A673 (cell line): ENCODE measurements at regions not wholly inside any gene's neighbourhood (a gene's known extent, or its start where the extent isn't known, plus 50 kb on each side); places are given as distances from the start of the nearest gene placed in this dataset.
"Not testable (repeated sequence)": the region's sequence is repeated elsewhere in the genome, so short reads cannot be mapped to it uniquely, and the experiment has no call there.

ENCODE experiments used
- BruUV-seq: library from RNA; stranded (reverse); fragments of 400-500 nt; replicated peaks from 2 replicates; lab custom pipeline; 2021; lab: Mats Ljungman, UMichigan
- CTCF ChIA-PET: fragments of 300-600 bp; sonication (Branson Sonifier 250); formaldehyde crosslinking; loops from one replicate; lab custom pipeline; 2022; ENCODE audit warnings: antibody characterized with exemption; lab: Charles Lee
- POLR2A ChIA-PET: fragments of 300-600 bp; sonication (Branson Sonifier 250); formaldehyde crosslinking; loops from one replicate; lab custom pipeline; 2022; ENCODE audit warnings: antibody characterized with exemption; ENCODE audit not compliant: low non-redundant PET; lab: Charles Lee
- DNase-seq: peaks from one replicate; pipeline ENCODE4 v3.0.0-alpha.2; 2015; ENCODE audit warnings: low spot score
- H3K27ac ChIP-seq: fragments of 200-600 bp; sonication (generic); 2 replicates; pipeline ENCODE4 v1.5.1; 2016; ENCODE audit warnings: mixed run types, low read depth, mild to moderate bottlenecking, mixed read lengths, antibody characterized with exemption, low read length; ENCODE audit not compliant: poor library complexity, severe bottlenecking
- H3K27me3 ChIP-seq: fragments of 200-600 bp; sonication (generic); replicated peaks from 2 replicates; pipeline ENCODE4 v1.6.1; 2017; ENCODE audit warnings: mixed run types, low read depth, mild to moderate bottlenecking, mixed read lengths, antibody characterized with exemption, low read length; ENCODE audit not compliant: insufficient read depth, poor library complexity
- H3K36me3 ChIP-seq: fragments of 200-600 bp; sonication (generic); 2 replicates; pipeline ENCODE4 v1.6.1; 2016; ENCODE audit warnings: mixed run types, mild to moderate bottlenecking, mixed read lengths, antibody characterized with exemption, low read length; ENCODE audit not compliant: insufficient read depth, poor library complexity, severe bottlenecking
- H3K4me1 ChIP-seq: fragments of 200-600 bp; sonication (generic); 2 replicates; pipeline ENCODE4 v1.6.1; 2017; ENCODE audit warnings: mixed run types, mild to moderate bottlenecking, mixed read lengths, antibody characterized with exemption, low read length; ENCODE audit not compliant: insufficient read depth, poor library complexity, severe bottlenecking
- H3K4me3 ChIP-seq: fragments of 200-600 bp; sonication (generic); 2 replicates; pipeline ENCODE4 v1.5.1; 2016; ENCODE audit warnings: low read depth, mixed run types, mild to moderate bottlenecking, mixed read lengths, low read length; ENCODE audit not compliant: poor library complexity, severe bottlenecking
- H3K9me3 ChIP-seq: fragments of 200-600 bp; sonication (generic); 2 replicates; pipeline ENCODE4 v1.6.1; 2016; ENCODE audit warnings: mixed run types, low read depth, mild to moderate bottlenecking, mixed read lengths, antibody characterized with exemption, low read length; ENCODE audit not compliant: poor library complexity, severe bottlenecking
- CTCF ChIP-seq: fragments of 300-800, 200-600 bp; sonication (generic); conservative IDR thresholded peaks from 2 replicates; pipeline ENCODE4 v1.5.1; 2017; ENCODE audit warnings: low read depth, mild to moderate bottlenecking, antibody characterized with exemption, low read length, moderate library complexity, mixed read lengths
- EZH2 ChIP-seq: fragments of 200-600 bp; sonication (generic); IDR thresholded peaks from 2 replicates; pipeline ENCODE4 v1.6.1; 2017; ENCODE audit warnings: borderline replicate concordance, low read depth, mild to moderate bottlenecking, mixed read lengths, antibody characterized with exemption, low read length; ENCODE audit not compliant: poor library complexity, severe bottlenecking
- intact Hi-C: fragments of 100-400 bp; cut with micrococcal nuclease; formaldehyde crosslinking; loops from one replicate; pipeline ENCODE4 v1.10.0; 2022; ENCODE audit not compliant: unreplicated experiment

GRCh38 chr5:135745897-135746500 is 88.5 kb upstream of the SLC25A48 start:
- Histone ChIP-seq H3K9me3 (no peaks in the 10 kb centered on the region), H3K27ac (no peak overlapping the region), H3K4me1 (no peaks in the 10 kb centered on the region), H3K36me3 (no peaks in the 10 kb centered on the region), H3K4me3 (no peak overlapping the region), H3K27me3 (no peaks in the 10 kb centered on the region)
- no TSS peak for BruUV-seq
- DNase-seq = no peak
- POLR2A ChIA-PET = no interaction called here
- intact Hi-C loops = no loop called here
- CTCF ChIA-PET = no interaction called here
- TF ChIP-seq EZH2 (no peak), CTCF (no peak)

DNA sequence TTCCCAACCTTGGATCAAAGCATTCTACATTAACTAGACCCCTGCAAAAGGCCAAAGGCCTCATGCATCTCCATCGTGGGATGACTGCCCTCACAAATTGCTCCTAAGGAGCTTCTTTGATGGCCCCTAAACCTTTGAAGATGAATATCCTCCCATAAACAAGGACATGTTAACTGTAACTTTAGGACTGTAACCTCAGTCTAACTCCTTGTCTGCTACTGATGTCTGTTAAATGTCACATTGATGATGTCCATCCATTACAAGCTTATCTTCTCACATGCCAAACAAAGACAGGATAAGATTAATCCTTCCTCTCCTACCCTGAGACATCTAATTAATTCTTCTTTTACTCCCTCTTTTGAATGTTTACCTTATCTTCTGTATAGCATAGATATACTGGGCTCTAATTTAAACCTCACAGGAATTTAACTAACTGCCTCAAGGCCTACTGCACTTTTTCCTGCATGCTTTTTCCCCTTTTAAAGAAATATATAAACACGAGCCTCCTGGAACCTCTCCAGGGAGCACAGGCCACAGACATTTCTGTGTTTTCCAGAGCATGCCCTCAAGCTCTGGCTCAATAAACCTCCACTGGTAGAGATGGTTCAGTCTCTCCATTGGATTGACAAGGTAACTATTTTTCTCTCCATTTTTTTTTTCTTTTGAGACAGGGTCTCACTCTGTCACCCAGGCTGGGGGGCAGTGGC is 90.6 kb upstream of the SLC25A48 start:
- intact Hi-C loops = loop anchor here (5.0 kb wide), 1 partner anchor 88 kb away; the partner anchor contains the start of gene SLC25A48
- Histone ChIP-seq H3K9me3 (no peaks in the 10 kb centered on the region), H3K27ac (no peak overlapping the region), H3K27me3 (no peaks in the 10 kb centered on the region), H3K4me1 (no peaks in the 10 kb centered on the region), H3K4me3 (no peak overlapping the region), H3K36me3 (no peaks in the 10 kb centered on the region)
- no TSS peak for BruUV-seq
- DNase-seq = peak; percentile 23
- TF ChIP-seq CTCF = no peak
- no peak for TF ChIP-seq EZH2
- CTCF ChIA-PET = no interaction called here
- POLR2A ChIA-PET = no interaction called here

GRCh38 chr5:135743181-135743580 is 91.3 kb upstream of the SLC25A48 start:
- no TSS peak for BruUV-seq
- H3K4me3 ChIP-seq = no peak overlapping the region
- no peaks in the 10 kb centered on the region for H3K4me1 ChIP-seq
- intact Hi-C loops = loop anchor here (5.0 kb wide), 1 partner anchor 89 kb away; the partner anchor contains the start of gene SLC25A48
- no peak for TF ChIP-seq CTCF
- no peak for TF ChIP-seq EZH2
- no peak for DNase-seq
- H3K27ac ChIP-seq = no peak overlapping the region
- H3K36me3 ChIP-seq = no peaks in the 10 kb centered on the region
- CTCF ChIA-PET = no interaction called here
- no peaks in the 10 kb centered on the region for H3K27me3 ChIP-seq
- POLR2A ChIA-PET = no interaction called here
- H3K9me3 ChIP-seq = no peaks in the 10 kb centered on the region

DNA sequence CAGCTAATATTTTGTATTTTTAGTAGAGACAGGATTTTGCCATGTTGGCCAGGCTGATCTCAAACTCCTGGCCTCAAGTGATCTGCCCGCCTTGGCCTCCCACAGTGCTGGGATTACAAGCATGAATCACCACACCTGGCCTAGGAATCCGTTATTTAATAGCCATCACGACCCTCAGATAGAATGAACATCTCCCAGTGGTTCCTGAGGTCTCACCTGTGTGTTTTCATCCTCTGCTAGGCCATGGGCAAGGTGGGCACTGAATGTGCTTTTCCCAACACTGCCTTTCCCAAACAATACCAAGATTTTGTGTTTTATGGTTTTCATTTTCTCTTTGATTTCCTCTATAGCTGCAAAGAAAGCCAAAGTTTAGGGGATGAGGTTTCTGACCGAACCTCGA is 92.2 kb upstream of the SLC25A48 start:
- H3K4me3 ChIP-seq, DNase-seq, H3K36me3 ChIP-seq, H3K27me3 ChIP-seq, H3K9me3 ChIP-seq, POLR2A ChIA-PET, H3K27ac ChIP-seq, H3K4me1 ChIP-seq, CTCF ChIA-PET, BruUV-seq: not testable (repeated sequence)
- intact Hi-C loops = loop anchor here (5.0 kb wide), 1 partner anchor 90 kb away; the partner anchor contains the start of gene SLC25A48
